ENCODE measurements at regions not wholly inside any gene's neighbourhood (a gene's known extent, or its start where the extent isn't known, plus 50 kb on each side); places are given as distances from the start of the nearest gene placed in this dataset.

DNA sequence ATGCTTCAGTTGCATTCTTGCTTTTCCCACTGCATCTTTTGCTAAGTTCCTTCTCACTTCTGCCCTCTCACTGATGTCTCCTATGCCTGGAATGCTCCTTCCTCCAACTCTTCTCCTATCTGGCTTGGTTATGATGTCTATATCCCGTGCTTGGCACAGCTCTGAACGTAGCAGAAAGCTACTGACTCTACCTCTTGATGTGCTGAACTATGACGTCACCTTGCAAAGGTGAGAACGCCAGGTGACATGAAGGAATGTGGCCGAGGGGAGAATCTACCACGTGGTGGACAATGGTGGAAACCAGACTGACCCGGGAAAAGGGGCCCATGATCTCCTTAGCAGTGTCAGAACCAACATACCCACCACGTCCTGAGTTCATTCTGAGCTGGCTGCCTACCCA, 209.7 kb downstream of the SH3BP4 start:
- CTCF ChIA-PET, result no interaction called here
- Mint-ChIP-seq H3K4me3 (no peak overlapping the region), H3K27me3 (ENCODE audit: low read depth) (peaks cover 21% of the 10 kb centered on the region), H3K9me3 (no peaks in the 10 kb centered on the region), H3K4me1 (ENCODE audit: low read depth) (no peaks in the 10 kb centered on the region), H3K36me3 (ENCODE audit: low read depth) (no peaks in the 10 kb centered on the region), H3K27ac (no peak overlapping the region)
- intact Hi-C loops (cut with micrococcal nuclease), result no loop called here
- no peak for DNase-seq

GRCh38 chr2:235162082-235162836, 210.4 kb downstream of the SH3BP4 start:
- CTCF ChIA-PET, result no interaction called here
- no peak overlapping the region for H3K27ac Mint-ChIP-seq
- DNase-seq, result no peak
- intact Hi-C loops (cut with micrococcal nuclease), result no loop called here
- no peak overlapping the region for H3K4me3 Mint-ChIP-seq
- H3K4me1 Mint-ChIP-seq (ENCODE audit: low read depth), result no peaks in the 10 kb centered on the region
- H3K27me3 Mint-ChIP-seq (ENCODE audit: low read depth), result peaks cover 17% of the 10 kb centered on the region
- no peaks in the 10 kb centered on the region for H3K36me3 Mint-ChIP-seq (ENCODE audit: low read depth)
- no peaks in the 10 kb centered on the region for H3K9me3 Mint-ChIP-seq

DNA sequence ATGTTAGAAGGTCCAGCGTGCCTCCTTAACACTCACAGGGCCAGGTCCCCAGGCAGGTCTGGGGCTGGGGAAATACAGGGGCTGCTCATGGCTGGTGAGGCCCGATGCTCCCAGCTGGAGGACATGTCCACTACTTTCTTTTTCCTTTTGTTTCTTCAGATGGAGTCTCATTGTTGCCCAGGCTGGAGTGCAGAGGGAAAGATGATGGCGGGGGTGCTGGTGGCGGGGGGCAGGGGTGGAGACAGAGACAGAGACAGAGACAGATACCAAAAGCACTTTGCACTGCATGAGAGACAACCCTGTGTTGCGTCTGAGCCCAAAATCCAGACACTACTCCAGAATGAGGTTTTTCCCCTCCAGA, 211.0 kb downstream of the SH3BP4 start:
- Mint-ChIP-seq H3K4me3 (no peak overlapping the region), H3K9me3 (no peaks in the 10 kb centered on the region)
- CTCF ChIA-PET, result interaction anchor here (0.6 kb wide), 1 partner anchor 136 kb away, joined by 6 read pairs; no protein-coding TSS in a partner anchor

GRCh38 chr2:235165136-235165535, 213.3 kb downstream of the SH3BP4 start:
- no peak overlapping the region for H3K27ac Mint-ChIP-seq
- CTCF ChIA-PET, result no interaction called here
- H3K4me1 Mint-ChIP-seq (ENCODE audit: low read depth), result no peaks in the 10 kb centered on the region
- H3K4me3 Mint-ChIP-seq, result no peak overlapping the region
- intact Hi-C loops (cut with micrococcal nuclease), result no loop called here
- H3K36me3 Mint-ChIP-seq (ENCODE audit: low read depth), result no peaks in the 10 kb centered on the region
- H3K9me3 Mint-ChIP-seq, result peaks cover 3% of the 10 kb centered on the region
- H3K27me3 Mint-ChIP-seq (ENCODE audit: low read depth), result peaks cover 11% of the 10 kb centered on the region
- no peak for DNase-seq

More for the DNA sequence above, 211.0 kb downstream of the SH3BP4 start:
- Mint-ChIP-seq H3K27ac (no peak overlapping the region), H3K36me3 (ENCODE audit: low read depth) (no peaks in the 10 kb centered on the region), H3K27me3 (ENCODE audit: low read depth) (peaks cover 17% of the 10 kb centered on the region), H3K4me1 (ENCODE audit: low read depth) (no peaks in the 10 kb centered on the region)
- DNase-seq, result no peak
- intact Hi-C loops (cut with micrococcal nuclease), result no loop called here

GRCh38 chr2:235165631-235166030, 213.8 kb downstream of the SH3BP4 start:
- Mint-ChIP-seq H3K27ac (no peak overlapping the region), H3K36me3 (ENCODE audit: low read depth) (no peaks in the 10 kb centered on the region), H3K4me1 (ENCODE audit: low read depth) (no peaks in the 10 kb centered on the region), H3K9me3 (peaks cover 3% of the 10 kb centered on the region), H3K27me3 (ENCODE audit: low read depth) (peaks cover 11% of the 10 kb centered on the region), H3K4me3 (no peak overlapping the region)
- CTCF ChIA-PET, result no interaction called here
- no peak for DNase-seq
- intact Hi-C loops (cut with micrococcal nuclease), result no loop called here

GRCh38 chr2:235168174-235168979, 216.6 kb downstream of the SH3BP4 start:
- H3K27me3 Mint-ChIP-seq (ENCODE audit: low read depth), result peaks cover 5% of the 10 kb centered on the region
- no peak overlapping the region for H3K4me3 Mint-ChIP-seq
- peaks cover 3% of the 10 kb centered on the region for H3K9me3 Mint-ChIP-seq
- intact Hi-C loops (cut with micrococcal nuclease), result no loop called here
- no peak for DNase-seq
- no peaks in the 10 kb centered on the region for H3K4me1 Mint-ChIP-seq (ENCODE audit: low read depth)
- H3K27ac Mint-ChIP-seq, result no peak overlapping the region
- no peaks in the 10 kb centered on the region for H3K36me3 Mint-ChIP-seq (ENCODE audit: low read depth)
- CTCF ChIA-PET, result no interaction called here

- H3K27ac Mint-ChIP-seq, result no peak overlapping the region
- CTCF ChIA-PET, result no interaction called here
- peaks cover 13% of the 10 kb centered on the region for H3K27me3 Mint-ChIP-seq (ENCODE audit: low read depth)
- no peak for DNase-seq
- peaks cover 3% of the 10 kb centered on the region for H3K9me3 Mint-ChIP-seq
- no peak overlapping the region for H3K4me3 Mint-ChIP-seq
- no peaks in the 10 kb centered on the region for H3K4me1 Mint-ChIP-seq (ENCODE audit: low read depth)
- intact Hi-C loops (cut with micrococcal nuclease), result no loop called here
- H3K36me3 Mint-ChIP-seq (ENCODE audit: low read depth), result no peaks in the 10 kb centered on the region
Observed at GRCh38 chr2:235170016-235170415, 218.2 kb downstream of the SH3BP4 start.

DNA sequence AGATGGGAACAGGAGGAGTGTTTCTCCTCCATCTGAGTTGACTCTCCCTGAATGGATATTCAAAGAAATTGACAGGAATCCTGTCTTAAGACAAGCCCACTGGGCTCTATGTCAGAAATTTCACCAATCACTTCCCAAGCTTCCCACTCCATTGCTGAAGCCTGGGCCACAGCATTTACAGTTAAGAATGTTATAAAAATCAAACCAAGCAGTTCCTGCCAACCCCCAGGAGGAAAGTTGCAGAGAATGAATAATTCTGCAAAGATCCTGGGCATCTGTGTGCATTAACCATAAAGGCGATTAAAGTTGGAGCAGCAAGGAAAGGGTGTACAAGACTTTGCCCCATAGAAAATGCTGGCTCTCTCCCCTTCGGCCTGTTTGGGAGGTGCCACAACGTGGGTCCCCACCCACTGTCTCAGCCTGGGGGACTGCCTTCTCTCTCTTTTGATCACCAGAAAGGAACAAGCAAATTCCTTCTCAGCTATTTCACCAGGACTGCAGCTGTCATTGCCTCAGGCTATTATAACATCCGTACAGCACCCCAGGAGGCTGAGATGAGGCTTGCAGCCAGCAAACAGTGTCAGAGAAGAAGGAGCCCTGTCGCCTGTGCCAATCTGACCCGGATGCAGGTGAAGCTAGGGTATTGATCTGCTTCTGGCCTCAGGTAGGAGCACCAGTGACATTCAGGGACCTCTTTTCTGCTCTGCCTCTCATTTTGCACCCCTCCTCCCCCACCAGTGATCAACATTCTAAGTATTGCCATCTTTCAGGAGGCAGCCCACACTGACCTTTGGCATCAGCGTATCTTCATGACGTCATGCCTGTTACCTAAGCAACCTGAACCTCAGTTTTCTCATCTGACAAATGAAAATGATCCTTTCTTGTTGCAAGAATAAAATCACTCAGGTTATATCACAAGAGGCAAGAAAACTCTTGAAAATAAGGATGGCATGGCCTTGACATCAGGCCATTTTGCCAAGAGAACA, 219.0 kb downstream of the SH3BP4 start:
- no peak overlapping the region for H3K4me3 Mint-ChIP-seq
- H3K36me3 Mint-ChIP-seq (ENCODE audit: low read depth), result no peaks in the 10 kb centered on the region
- DNase-seq, result no peak
- H3K9me3 Mint-ChIP-seq, result peaks cover 3% of the 10 kb centered on the region
- no peak overlapping the region for H3K27ac Mint-ChIP-seq
- peaks cover 14% of the 10 kb centered on the region for H3K27me3 Mint-ChIP-seq (ENCODE audit: low read depth)
- intact Hi-C loops (cut with micrococcal nuclease), result no loop called here
- CTCF ChIA-PET, result no interaction called here
- H3K4me1 Mint-ChIP-seq (ENCODE audit: low read depth), result no peaks in the 10 kb centered on the region

GRCh38 chr2:235171550-235172031, 219.8 kb downstream of the SH3BP4 start:
- H3K27ac Mint-ChIP-seq, result no peak overlapping the region
- no peaks in the 10 kb centered on the region for H3K36me3 Mint-ChIP-seq (ENCODE audit: low read depth)
- H3K4me1 Mint-ChIP-seq (ENCODE audit: low read depth), result no peaks in the 10 kb centered on the region
- H3K27me3 Mint-ChIP-seq (ENCODE audit: low read depth), result peaks cover 13% of the 10 kb centered on the region
- CTCF ChIA-PET, result no interaction called here
- intact Hi-C loops (cut with micrococcal nuclease), result no loop called here
- no peak for DNase-seq
- no peak overlapping the region for H3K4me3 Mint-ChIP-seq
- peaks cover 3% of the 10 kb centered on the region for H3K9me3 Mint-ChIP-seq

DNA sequence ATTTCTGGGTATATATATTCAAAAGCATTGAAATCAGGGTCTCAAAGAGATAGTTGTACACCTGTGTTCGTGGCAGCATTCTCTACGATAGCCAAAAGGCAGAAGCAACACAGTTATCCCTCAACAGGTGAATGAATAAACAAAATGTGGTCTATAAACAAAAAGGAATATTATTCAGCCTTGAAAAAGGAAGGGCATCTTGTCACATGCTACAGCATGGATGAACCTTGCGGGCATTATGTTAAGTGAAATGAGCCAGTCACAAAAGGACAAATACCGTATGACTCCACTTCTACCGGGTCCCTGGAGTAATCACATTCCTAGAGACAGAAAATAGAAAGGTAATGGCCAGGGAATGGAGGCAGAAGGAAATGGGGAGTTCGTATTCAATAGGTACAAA, 228.8 kb downstream of the SH3BP4 start:
- DNase-seq, result no peak
- Mint-ChIP-seq H3K27me3 (ENCODE audit: low read depth) (peaks cover 6% of the 10 kb centered on the region), H3K36me3 (ENCODE audit: low read depth) (no peaks in the 10 kb centered on the region), H3K27ac (no peak overlapping the region), H3K4me3 (no peak overlapping the region), H3K9me3 (no peaks in the 10 kb centered on the region), H3K4me1 (ENCODE audit: low read depth) (no peaks in the 10 kb centered on the region)
- intact Hi-C loops (cut with micrococcal nuclease), result no loop called here
- CTCF ChIA-PET, result no interaction called here

DNA sequence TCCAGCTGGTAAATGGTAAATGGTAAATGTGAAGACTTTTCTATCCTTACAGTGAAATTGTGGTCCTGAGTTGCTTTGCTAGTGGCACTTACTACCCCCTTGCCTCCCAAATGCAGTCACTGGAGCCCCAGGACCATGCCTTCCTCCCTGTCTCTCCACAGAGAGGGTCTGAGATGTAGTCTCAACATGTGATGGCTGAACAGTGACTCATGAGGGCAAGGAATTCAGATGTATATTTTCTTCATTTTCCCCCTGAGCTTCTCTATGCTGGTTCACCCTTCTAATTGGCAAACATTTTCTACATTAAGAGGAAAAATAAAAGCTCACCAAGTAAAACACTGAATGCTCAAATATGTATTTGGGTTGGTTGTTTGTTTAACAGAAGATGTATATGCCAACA, 232.0 kb downstream of the SH3BP4 start:
- H3K4me1 Mint-ChIP-seq (ENCODE audit: low read depth), result no peaks in the 10 kb centered on the region
- no peak for DNase-seq
- H3K27me3 Mint-ChIP-seq (ENCODE audit: low read depth), result peaks cover 4% of the 10 kb centered on the region
- H3K36me3 Mint-ChIP-seq (ENCODE audit: low read depth), result no peaks in the 10 kb centered on the region
- no peak overlapping the region for H3K4me3 Mint-ChIP-seq
- H3K9me3 Mint-ChIP-seq, result no peaks in the 10 kb centered on the region
- CTCF ChIA-PET, result interaction anchor here (0.7 to 0.8 kb wide), 2 partner anchors 10 to 22 kb away, joined by 3 to 4 read pairs; no protein-coding TSS in a partner anchor
- intact Hi-C loops (cut with micrococcal nuclease), result no loop called here
- H3K27ac Mint-ChIP-seq, result no peak overlapping the region

DNA sequence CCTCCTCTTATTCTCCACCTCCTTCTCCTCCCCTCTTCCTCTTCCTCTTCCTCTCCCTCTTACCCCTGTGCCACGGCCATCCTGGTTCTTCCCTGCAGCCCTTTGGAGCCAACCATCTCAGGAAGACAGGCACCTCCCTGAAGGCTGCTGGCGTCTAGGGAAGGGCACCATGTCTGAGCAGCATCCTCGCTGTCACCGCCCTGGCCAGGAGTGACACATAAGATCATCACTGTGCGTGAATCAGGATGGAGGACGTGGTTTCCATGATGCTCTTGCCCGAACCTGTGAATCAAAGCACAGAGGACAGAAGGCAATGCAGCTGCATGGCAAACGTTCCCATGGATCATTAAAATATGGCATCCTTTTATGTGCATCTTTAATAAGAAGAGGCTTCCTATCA, 236.0 kb downstream of the SH3BP4 start:
- Mint-ChIP-seq H3K4me1 (ENCODE audit: low read depth) (no peaks in the 10 kb centered on the region), H3K36me3 (ENCODE audit: low read depth) (no peaks in the 10 kb centered on the region), H3K27ac (no peak overlapping the region), H3K4me3 (no peak overlapping the region), H3K9me3 (no peaks in the 10 kb centered on the region), H3K27me3 (ENCODE audit: low read depth) (peaks cover 4% of the 10 kb centered on the region)
- DNase-seq, result no peak
- intact Hi-C loops (cut with micrococcal nuclease), result no loop called here
- CTCF ChIA-PET, result interaction anchor here (0.7 kb wide), 1 partner anchor 591 kb away, joined by 3 read pairs; no protein-coding TSS in a partner anchor

Data from activated naive CD4-positive, alpha-beta T cell treated with anti-CD3 and anti-CD28 coated beads for 36 hours (primary cell).